IMR-90 (cell line): ENCODE measurements at regions not wholly inside any gene's neighbourhood (a gene's known extent, or its start where the extent isn't known, plus 50 kb on each side); places are given as distances from the start of the nearest gene placed in this dataset.

Experiments used
- ATAC-seq: fragments of 200-7000 bp; cut with Tn5 transposase; 2 replicates; pipeline ENCODE4 v1.9.1; 2020; ENCODE audit warnings: low read depth, mild to moderate bottlenecking, moderate library complexity
- BruUV-seq: library from RNA; stranded (reverse); fragments of 400-500 nt; replicated peaks from 2 replicates; lab custom pipeline; 2021; lab: Mats Ljungman, UMichigan
- CTCF ChIA-PET: fragments of 300-600 bp; formaldehyde crosslinking; extraction: SDS; loops from one replicate; lab custom pipeline; 2021; ENCODE audit warnings: antibody characterized with exemption; lab: Yijun Ruan, JAX
- POLR2A ChIA-PET: fragments of 300-600 bp; sonication (Branson Sonifier 250); formaldehyde crosslinking; loops from one replicate; lab custom pipeline; 2022; ENCODE audit warnings: antibody characterized with exemption; ENCODE audit not compliant: unreplicated experiment; lab: Charles Lee
- DNase-seq: peaks from one replicate; pipeline ENCODE4 v3.0.0; 2013
- H2AFZ ChIP-seq: replicated peaks from 2 replicates; pipeline ENCODE3; 2013; ENCODE audit warnings: low read length, mild to moderate bottlenecking; ENCODE audit not compliant: poor library complexity
- H2AK5ac ChIP-seq: 2 replicates; pipeline ENCODE4 v1.6.1; 2013; ENCODE audit warnings: low read depth, low read length, inconsistent platforms
- H2AK9ac ChIP-seq: replicated peaks from 2 replicates; pipeline ENCODE3; 2013; ENCODE audit warnings: mild to moderate bottlenecking, low read depth, low read length, moderate library complexity; ENCODE audit not compliant: poor library complexity
- H2BK120ac ChIP-seq: 2 replicates; pipeline ENCODE4 v1.6.1; 2013; ENCODE audit warnings: low read depth, low read length, inconsistent platforms
- H2BK15ac ChIP-seq: 3 replicates; pipeline ENCODE4 v1.6.1; 2013; ENCODE audit warnings: low read depth, low read length, inconsistent platforms
- H2BK20ac ChIP-seq: 2 replicates; pipeline ENCODE4 v1.6.1; 2013; ENCODE audit warnings: low read depth, mild to moderate bottlenecking, inconsistent platforms, low read length, moderate library complexity
- H2BK5ac ChIP-seq: 2 replicates; pipeline ENCODE4 v1.6.1; 2013; ENCODE audit warnings: mild to moderate bottlenecking, low read depth, low read length, inconsistent platforms; ENCODE audit not compliant: poor library complexity, severe bottlenecking
- H3K14ac ChIP-seq: replicated peaks from 2 replicates; pipeline ENCODE4 v1.6.1; 2013; ENCODE audit warnings: low read depth, low read length, inconsistent platforms
- H3K18ac ChIP-seq: 2 replicates; pipeline ENCODE4 v1.6.1; 2013; ENCODE audit warnings: low read depth, low read length, control low read depth
- H3K23ac ChIP-seq: 2 replicates; pipeline ENCODE4 v1.6.1; 2013; ENCODE audit warnings: low read depth, low read length, inconsistent platforms
- H3K27ac ChIP-seq: 2 replicates; pipeline ENCODE4 v1.5.1; 2013; ENCODE audit warnings: mild to moderate bottlenecking, control low read depth, low read length; ENCODE audit not compliant: insufficient read depth
- H3K27me3 ChIP-seq: 2 replicates; pipeline ENCODE4 v1.6.1; 2013; ENCODE audit warnings: low read length; ENCODE audit not compliant: control insufficient read depth, insufficient read depth
- H3K36me3 ChIP-seq: 2 replicates; pipeline ENCODE4 v1.6.1; 2013; ENCODE audit warnings: low read length, mixed read lengths; ENCODE audit not compliant: control insufficient read depth, insufficient read depth
- H3K4ac ChIP-seq: 2 replicates; pipeline ENCODE4 v1.6.1; 2013; ENCODE audit warnings: low read depth, low read length, inconsistent platforms
- H3K4me1 ChIP-seq: 2 replicates; pipeline ENCODE4 v1.6.1; 2013; ENCODE audit warnings: low read length, mixed read lengths; ENCODE audit not compliant: control insufficient read depth, insufficient read depth
- H3K4me2 ChIP-seq: 2 replicates; pipeline ENCODE4 v1.6.1; 2013; ENCODE audit warnings: low read depth, mild to moderate bottlenecking, control low read depth, low read length, moderate library complexity
- H3K4me3 ChIP-seq: 2 replicates; pipeline ENCODE4 v1.5.1; 2013; ENCODE audit warnings: low read depth, mild to moderate bottlenecking, control low read depth, low read length, moderate library complexity; ENCODE audit not compliant: insufficient read depth
- H3K56ac ChIP-seq: 2 replicates; pipeline ENCODE4 v1.6.1; 2013; ENCODE audit warnings: low read length, inconsistent platforms; ENCODE audit not compliant: insufficient read depth; ENCODE audit errors: extremely low read depth
- H3K79me1 ChIP-seq, 2 experiments: 2 replicates each; pipeline ENCODE4 v1.6.1; 2013; ENCODE audit warnings: low read length in 2 of 2, inconsistent platforms in 1 of 2, low read depth in 1 of 2
- H3K9ac ChIP-seq: 2 replicates; pipeline ENCODE4 v1.6.1; 2013; ENCODE audit warnings: low read depth, low read length, control low read depth
- H3K9me1 ChIP-seq: 2 replicates; pipeline ENCODE4 v1.6.1; 2013; ENCODE audit warnings: low read length, inconsistent platforms; ENCODE audit not compliant: insufficient read depth
- H3K9me3 ChIP-seq: 2 replicates; pipeline ENCODE4 v1.6.1; 2013; ENCODE audit warnings: low read length; ENCODE audit not compliant: control insufficient read depth, insufficient read depth
- H4K20me1 ChIP-seq: 2 replicates; pipeline ENCODE4 v1.6.1; 2013; ENCODE audit warnings: low read length, inconsistent platforms; ENCODE audit not compliant: insufficient read depth
- H4K5ac ChIP-seq: 2 replicates; pipeline ENCODE4 v1.6.1; 2013; ENCODE audit warnings: mild to moderate bottlenecking, low read depth, low read length, control low read depth
- H4K8ac ChIP-seq, 2 experiments: 2 replicates each; pipeline ENCODE4 v1.6.1; 2013; ENCODE audit warnings: low read depth in 2 of 2, low read length in 2 of 2, control low read depth in 1 of 2, inconsistent platforms in 1 of 2
- H4K91ac ChIP-seq: 2 replicates; pipeline ENCODE4 v1.6.1; 2013; ENCODE audit warnings: low read depth, low read length, inconsistent platforms; ENCODE audit not compliant: insufficient read depth
- MAZ ChIP-seq: IDR thresholded peaks from 2 replicates; pipeline ENCODE4 v1.6.1; 2012; ENCODE audit warnings: low read depth, mild to moderate bottlenecking, low read length, improper control_type of control experiment, moderate library complexity, borderline replicate concordance
- NFE2L2 ChIP-seq: fragments of 150-350 bp; IDR thresholded peaks from 2 replicates; pipeline ENCODE4 v1.6.1; 2016; ENCODE audit warnings: low read depth, mild to moderate bottlenecking, low read length
- RFX5 ChIP-seq: IDR thresholded peaks from 2 replicates; pipeline ENCODE4 v1.8.0; 2012; ENCODE audit warnings: low read depth, mild to moderate bottlenecking, low read length, moderate library complexity
- WGBS, 2 experiments: methylation state at CpG; one replicate each; pipeline versions ENCODE4 v1.1.5 to v1.1.7; 2013; ENCODE audit warnings: missing lambda C conversion rate in 2 of 2; ENCODE audit not compliant: insufficient read length in 1 of 2; ENCODE audit errors: extremely low coverage in 2 of 2; 5-methylcytosine and 5-hydroxymethylcytosine counted together
- dilution Hi-C: fragments of 300-500 bp; cut with HindIII; formaldehyde crosslinking; loops from one replicate; pipeline ENCODE4 v1.14.3; 2018; ENCODE audit warnings: low sequenced_read_pairs; ENCODE audit not compliant: unreplicated experiment
- in situ Hi-C: fragments of 300-500 bp; cut with MboI; formaldehyde crosslinking; loops from 3 replicates; pipeline ENCODE4 v1.14.3; 2019; ENCODE audit warnings: low sequenced_read_pairs, inconsistent platforms, mixed read lengths
- intact Hi-C: fragments of 100-400 bp; cut with micrococcal nuclease; formaldehyde crosslinking; loops from 2 replicates; pipeline ENCODE4 v1.10.0; 2022
- TF ChIP-seq, protein P1 (sequence below): fragments of 150-350 bp; IDR thresholded peaks from 2 replicates; pipeline ENCODE4 v1.6.1; 2016; ENCODE audit warnings: low read depth, mild to moderate bottlenecking, low read length, moderate library complexity, borderline replicate concordance
- TF ChIP-seq, protein P2 (sequence below): conservative IDR thresholded peaks from 2 replicates; pipeline ENCODE4 v1.5.1; 2012; ENCODE audit warnings: mild to moderate bottlenecking, low read depth, low read length, improper control_type of control experiment

DNA sequence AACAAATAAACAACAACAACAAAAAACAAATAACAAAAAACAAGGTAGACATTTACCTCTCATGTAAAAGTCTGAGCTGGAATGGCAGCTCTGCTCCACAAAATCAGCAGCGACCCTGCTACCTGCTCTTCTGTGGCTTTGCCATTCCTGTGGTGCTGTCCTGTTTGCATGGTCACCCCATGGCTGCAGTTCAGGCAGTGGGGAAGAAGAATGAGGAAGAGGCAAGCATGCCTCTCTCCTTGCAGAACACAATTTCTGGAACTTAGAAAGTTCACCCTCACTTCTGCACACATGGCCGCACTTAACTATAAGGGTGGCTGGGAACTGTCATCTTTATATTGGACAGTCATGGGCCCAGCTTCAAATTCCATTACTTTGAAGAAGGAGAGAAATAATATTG is 84.8 kb upstream of the GNG12 start:
- Histone ChIP-seq H3K27ac (no peak overlapping the region), H3K4ac (no peak overlapping the region), H2AK5ac (no peak overlapping the region), H3K79me1 (no peaks in the 10 kb centered on the region), H4K91ac (no peak overlapping the region), H3K9ac (no peak overlapping the region), H4K8ac (no peak overlapping the region), H3K4me2 (no peak overlapping the region), H3K18ac (no peak overlapping the region), H3K23ac (no peak overlapping the region), H2BK120ac (no peak overlapping the region), H3K14ac (no peak overlapping the region), H3K56ac (no peak overlapping the region), H2BK5ac (no peak overlapping the region), H2BK20ac (no peak overlapping the region), H3K9me1 (no peaks in the 10 kb centered on the region), H2AK9ac (no peak overlapping the region), H4K5ac (no peak overlapping the region), H2AFZ (no peak overlapping the region), H4K20me1 (no peaks in the 10 kb centered on the region), H3K27me3 (no peaks in the 10 kb centered on the region), H3K4me1 (no peaks in the 10 kb centered on the region), H3K9me3 (no peaks in the 10 kb centered on the region), H3K4me3 (no peak overlapping the region), H2BK15ac (no peak overlapping the region), H3K36me3 (no peaks in the 10 kb centered on the region)
- ChIA-PET POLR2A (interaction anchor here (0.6 kb wide), 1 partner anchor 209 kb away, joined by 4 read pairs; no protein-coding TSS in a partner anchor), CTCF (no interaction called here)
- dilution Hi-C loops = no loop called here
- no TSS peak for BruUV-seq
- no CpG with 5 or more reads among the region's 2 CpGs for WGBS, 2 experiments
- ATAC-seq (no peak), DNase-seq (no peak)
- TF ChIP-seq MAZ = no peak
- no peak for TF ChIP-seq NFE2L2
- TF ChIP-seq, protein P1, sequence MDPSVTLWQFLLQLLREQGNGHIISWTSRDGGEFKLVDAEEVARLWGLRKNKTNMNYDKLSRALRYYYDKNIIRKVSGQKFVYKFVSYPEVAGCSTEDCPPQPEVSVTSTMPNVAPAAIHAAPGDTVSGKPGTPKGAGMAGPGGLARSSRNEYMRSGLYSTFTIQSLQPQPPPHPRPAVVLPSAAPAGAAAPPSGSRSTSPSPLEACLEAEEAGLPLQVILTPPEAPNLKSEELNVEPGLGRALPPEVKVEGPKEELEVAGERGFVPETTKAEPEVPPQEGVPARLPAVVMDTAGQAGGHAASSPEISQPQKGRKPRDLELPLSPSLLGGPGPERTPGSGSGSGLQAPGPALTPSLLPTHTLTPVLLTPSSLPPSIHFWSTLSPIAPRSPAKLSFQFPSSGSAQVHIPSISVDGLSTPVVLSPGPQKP = no peak
- no peak for TF ChIP-seq RFX5
- TF ChIP-seq, protein P2, sequence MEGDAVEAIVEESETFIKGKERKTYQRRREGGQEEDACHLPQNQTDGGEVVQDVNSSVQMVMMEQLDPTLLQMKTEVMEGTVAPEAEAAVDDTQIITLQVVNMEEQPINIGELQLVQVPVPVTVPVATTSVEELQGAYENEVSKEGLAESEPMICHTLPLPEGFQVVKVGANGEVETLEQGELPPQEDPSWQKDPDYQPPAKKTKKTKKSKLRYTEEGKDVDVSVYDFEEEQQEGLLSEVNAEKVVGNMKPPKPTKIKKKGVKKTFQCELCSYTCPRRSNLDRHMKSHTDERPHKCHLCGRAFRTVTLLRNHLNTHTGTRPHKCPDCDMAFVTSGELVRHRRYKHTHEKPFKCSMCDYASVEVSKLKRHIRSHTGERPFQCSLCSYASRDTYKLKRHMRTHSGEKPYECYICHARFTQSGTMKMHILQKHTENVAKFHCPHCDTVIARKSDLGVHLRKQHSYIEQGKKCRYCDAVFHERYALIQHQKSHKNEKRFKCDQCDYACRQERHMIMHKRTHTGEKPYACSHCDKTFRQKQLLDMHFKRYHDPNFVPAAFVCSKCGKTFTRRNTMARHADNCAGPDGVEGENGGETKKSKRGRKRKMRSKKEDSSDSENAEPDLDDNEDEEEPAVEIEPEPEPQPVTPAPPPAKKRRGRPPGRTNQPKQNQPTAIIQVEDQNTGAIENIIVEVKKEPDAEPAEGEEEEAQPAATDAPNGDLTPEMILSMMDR = no peak
- intact Hi-C loops = no loop called here
- in situ Hi-C loops = no loop called here
